ENCODE measurements at regions not wholly inside any gene's neighbourhood (a gene's known extent, or its start where the extent isn't known, plus 50 kb on each side); places are given as distances from the start of the nearest gene placed in this dataset.

- Mint-ChIP-seq H3K27ac (peak overlapping the region; percentile 52), H3K4me3 (no peak overlapping the region), H3K36me3 (no peaks in the 10 kb centered on the region), H3K27me3 (ENCODE audit: insufficient read depth, low read depth) (peaks cover 5% of the 10 kb centered on the region), H3K9me3 (peaks cover 14% of the 10 kb centered on the region), H3K4me1 (peaks cover 27% of the 10 kb centered on the region)
- no peaks in the 10 kb centered on the region for H3K27me3 ChIP-seq
- no peak overlapping the region for H3K4me2 ChIP-seq
- no peaks in the 10 kb centered on the region for H3K36me3 ChIP-seq
- no peak overlapping the region for H3K9ac ChIP-seq
- H2AFZ ChIP-seq (replicated peaks) = no peak overlapping the region
- peaks cover 6% of the 10 kb centered on the region for H3F3A ChIP-seq (ENCODE audit: low read depth)
- no peaks in the 10 kb centered on the region for H3K9me3 ChIP-seq (ENCODE audit: low read depth)
- H3K27ac ChIP-seq = no peak overlapping the region
- no peak for DNase-seq (ENCODE audit: low spot score)
- H4K20me1 ChIP-seq (ENCODE audit: low read depth) = no peaks in the 10 kb centered on the region
- TF ChIP-seq, protein P1, sequence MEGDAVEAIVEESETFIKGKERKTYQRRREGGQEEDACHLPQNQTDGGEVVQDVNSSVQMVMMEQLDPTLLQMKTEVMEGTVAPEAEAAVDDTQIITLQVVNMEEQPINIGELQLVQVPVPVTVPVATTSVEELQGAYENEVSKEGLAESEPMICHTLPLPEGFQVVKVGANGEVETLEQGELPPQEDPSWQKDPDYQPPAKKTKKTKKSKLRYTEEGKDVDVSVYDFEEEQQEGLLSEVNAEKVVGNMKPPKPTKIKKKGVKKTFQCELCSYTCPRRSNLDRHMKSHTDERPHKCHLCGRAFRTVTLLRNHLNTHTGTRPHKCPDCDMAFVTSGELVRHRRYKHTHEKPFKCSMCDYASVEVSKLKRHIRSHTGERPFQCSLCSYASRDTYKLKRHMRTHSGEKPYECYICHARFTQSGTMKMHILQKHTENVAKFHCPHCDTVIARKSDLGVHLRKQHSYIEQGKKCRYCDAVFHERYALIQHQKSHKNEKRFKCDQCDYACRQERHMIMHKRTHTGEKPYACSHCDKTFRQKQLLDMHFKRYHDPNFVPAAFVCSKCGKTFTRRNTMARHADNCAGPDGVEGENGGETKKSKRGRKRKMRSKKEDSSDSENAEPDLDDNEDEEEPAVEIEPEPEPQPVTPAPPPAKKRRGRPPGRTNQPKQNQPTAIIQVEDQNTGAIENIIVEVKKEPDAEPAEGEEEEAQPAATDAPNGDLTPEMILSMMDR (IDR thresholded peaks at IDR 0.05) = no peak
- no peak for TF ChIP-seq EZH2 (IDR thresholded peaks at IDR 0.05)
- TF ChIP-seq EZH2phosphoT487 (IDR thresholded peaks at IDR 0.05) = no peak
- H3K4me1 ChIP-seq = peaks cover 11% of the 10 kb centered on the region
- H3K4me3 ChIP-seq = no peak overlapping the region
- H3K79me2 ChIP-seq (ENCODE audit: low read depth) = no peaks in the 10 kb centered on the region
These were observed 101.4 kb downstream of the TOMM20 start for GRCh38 chr1:235027076-235027861.

DNA sequence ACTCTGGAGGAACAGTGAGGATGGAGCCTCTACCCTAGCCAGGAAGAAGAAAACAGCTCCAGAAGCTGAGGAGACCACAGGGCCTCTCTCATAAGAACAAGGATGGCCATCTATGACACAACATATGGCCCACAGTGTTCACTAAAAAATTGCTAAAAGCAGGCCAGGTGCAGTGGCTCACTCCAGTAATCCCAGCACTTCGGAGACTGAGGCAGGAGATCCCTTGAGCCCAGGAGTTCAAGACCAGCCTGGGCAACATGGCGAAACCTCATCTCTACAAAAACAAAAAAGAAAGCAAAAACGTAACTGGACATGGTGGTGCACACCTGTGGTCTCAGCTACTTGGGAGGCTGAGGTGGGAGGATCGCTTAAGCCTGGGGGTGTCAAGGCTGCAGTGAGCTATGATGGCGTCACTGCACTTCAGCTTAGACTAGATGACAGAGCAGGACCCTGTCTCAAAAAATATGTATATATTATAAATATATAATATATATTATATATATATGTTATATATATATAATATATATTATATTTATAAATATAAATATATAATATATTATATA is 103.1 kb downstream of the TOMM20 start:
- Mint-ChIP-seq H3K4me1 (peaks cover 29% of the 10 kb centered on the region), H3K36me3 (no peaks in the 10 kb centered on the region), H3K27me3 (ENCODE audit: insufficient read depth, low read depth) (peaks cover 5% of the 10 kb centered on the region), H3K4me3 (no peak overlapping the region), H3K27ac (no peak overlapping the region), H3K9me3 (peaks cover 6% of the 10 kb centered on the region)
- H2AFZ ChIP-seq (replicated peaks) = no peak overlapping the region
- H4K20me1 ChIP-seq (ENCODE audit: low read depth) = no peaks in the 10 kb centered on the region
- no peak overlapping the region for H3K4me2 ChIP-seq
- H3K27me3 ChIP-seq = no peaks in the 10 kb centered on the region
- H3K9ac ChIP-seq = no peak overlapping the region
- peaks cover 11% of the 10 kb centered on the region for H3K4me1 ChIP-seq
- no peak overlapping the region for H3K4me3 ChIP-seq
- H3K27ac ChIP-seq = no peak overlapping the region
- H3F3A ChIP-seq (ENCODE audit: low read depth) = peaks cover 6% of the 10 kb centered on the region
- no peaks in the 10 kb centered on the region for H3K79me2 ChIP-seq (ENCODE audit: low read depth)
- H3K36me3 ChIP-seq = no peaks in the 10 kb centered on the region
- TF ChIP-seq, protein P1 (IDR thresholded peaks at IDR 0.05) = no peak
- TF ChIP-seq EZH2phosphoT487 (IDR thresholded peaks at IDR 0.05) = no peak
- TF ChIP-seq EZH2 (IDR thresholded peaks at IDR 0.05) = no peak
- H3K9me3 ChIP-seq (ENCODE audit: low read depth) = no peaks in the 10 kb centered on the region
- DNase-seq (ENCODE audit: low spot score) = no peak

GRCh38 chr1:235024711-235025421 is 103.8 kb downstream of the TOMM20 start:
- peaks cover 30% of the 10 kb centered on the region for H3K4me1 Mint-ChIP-seq
- H4K20me1 ChIP-seq (ENCODE audit: low read depth) = no peaks in the 10 kb centered on the region
- H3K27ac ChIP-seq = no peak overlapping the region
- no peak overlapping the region for H3K4me3 Mint-ChIP-seq
- H3K4me2 ChIP-seq = no peak overlapping the region
- H3K36me3 ChIP-seq = no peaks in the 10 kb centered on the region
- no peaks in the 10 kb centered on the region for H3K9me3 ChIP-seq (ENCODE audit: low read depth)
- TF ChIP-seq EZH2phosphoT487 (IDR thresholded peaks at IDR 0.05) = no peak
- TF ChIP-seq EZH2 (IDR thresholded peaks at IDR 0.05) = no peak
- TF ChIP-seq, protein P1 (IDR thresholded peaks at IDR 0.05) = no peak
- H3K9ac ChIP-seq = no peak overlapping the region
- H3K27me3 ChIP-seq = no peaks in the 10 kb centered on the region
- peaks cover 7% of the 10 kb centered on the region for H3K9me3 Mint-ChIP-seq
- no peaks in the 10 kb centered on the region for H3K36me3 Mint-ChIP-seq
- no peak overlapping the region for H3K27ac Mint-ChIP-seq
- peaks cover 5% of the 10 kb centered on the region for H3K27me3 Mint-ChIP-seq (ENCODE audit: insufficient read depth, low read depth)
- H3F3A ChIP-seq (ENCODE audit: low read depth) = peaks cover 6% of the 10 kb centered on the region
- H3K79me2 ChIP-seq (ENCODE audit: low read depth) = no peaks in the 10 kb centered on the region
- DNase-seq (ENCODE audit: low spot score) = no peak
- no peak overlapping the region for H2AFZ ChIP-seq (replicated peaks)
- no peak overlapping the region for H3K4me3 ChIP-seq
- peaks cover 11% of the 10 kb centered on the region for H3K4me1 ChIP-seq

All from neural progenitor cell (in vitro differentiated cells).